Right lobe of liver (tissue), 4 donors: ENCODE measurements at regions not wholly inside any gene's neighbourhood (a gene's known extent, or its start where the extent isn't known, plus 50 kb on each side); places are given as distances from the start of the nearest gene placed in this dataset.

Source experiments
- CTCF ChIP-seq, 4 donors: fragments of 200-600 bp in 3 of 4; fragments of 450-650 bp in 1 of 4; IDR thresholded peaks; one replicate each; pipeline versions ENCODE4 v1.5.1 to v1.8.0; 2016 to 2022; ENCODE audit warnings: antibody characterized with exemption in 4 of 4, mild to moderate bottlenecking in 2 of 4
- POLR2A ChIP-seq: fragments of 450-650 bp; IDR thresholded peaks from one replicate; pipeline ENCODE4 v1.6.1; 2017; ENCODE audit warnings: antibody characterized with exemption, mild to moderate bottlenecking
- donor health status: DM: no; HTN: no; CAD: no.
- donor health status: DM: no; HTN: no; CAD: no.
- donor health status: DM: no; HTN: yes; CAD: no.

- TF ChIP-seq CTCF (IDR thresholded peaks at IDR 0.05) (no peak), POLR2A (no peak)
Observed at GRCh38 chr16:60074378-60074777, 1340.3 kb upstream of the GOT2 start.
